GM21825 (cell line): ENCODE measurements at regions not wholly inside any gene's neighbourhood (a gene's known extent, or its start where the extent isn't known, plus 50 kb on each side); places are given as distances from the start of the nearest gene placed in this dataset.

Experiments used
- ATAC-seq: cut with Tn5 transposase; IDR thresholded peaks from one replicate; pipeline ENCODE4 v1.9.1; 2021; ENCODE audit warnings: mild to moderate bottlenecking, moderate library complexity; ENCODE audit not compliant: unreplicated experiment

GRCh38 chr13:95352486-95352885 lies 51.2 kb upstream of the ABCC4 start:
- ATAC-seq = no peak

- ATAC-seq = no peak
Measured at GRCh38 chr13:95354156-95354555, 52.9 kb upstream of the ABCC4 start.

- ATAC-seq = no peak
Measured at GRCh38 chr13:95354680-95355487, 53.6 kb upstream of the ABCC4 start.

GRCh38 chr13:95355494-95355893 lies 54.2 kb upstream of the ABCC4 start:
- ATAC-seq = no peak

- no peak for ATAC-seq
Measured at GRCh38 chr13:95356916-95357315, 55.7 kb upstream of the ABCC4 start.

GRCh38 chr13:95357875-95358274 lies 56.6 kb upstream of the ABCC4 start:
- ATAC-seq = no peak

GRCh38 chr13:95360052-95360451 lies 58.8 kb upstream of the ABCC4 start:
- no peak for ATAC-seq

- ATAC-seq = no peak
Measured at GRCh38 chr13:95360464-95361097, 59.3 kb upstream of the ABCC4 start.

- no peak for ATAC-seq
Measured at GRCh38 chr13:95361686-95362085, 60.4 kb upstream of the ABCC4 start.

- no peak for ATAC-seq
Measured at GRCh38 chr13:95362666-95363065, 61.4 kb upstream of the ABCC4 start.

GRCh38 chr13:95367309-95367843 lies 66.1 kb upstream of the ABCC4 start:
- no peak for ATAC-seq

- ATAC-seq = no peak
Measured at GRCh38 chr13:95368998-95369397, 67.7 kb upstream of the ABCC4 start.

GRCh38 chr13:95375706-95376105 lies 74.5 kb upstream of the ABCC4 start:
- no peak for ATAC-seq

- no peak for ATAC-seq
Measured at GRCh38 chr13:95378603-95379002, 77.4 kb upstream of the ABCC4 start.

- peak; percentile 92 for ATAC-seq
Measured at GRCh38 chr13:95380468-95381211, 79.4 kb upstream of the ABCC4 start.

GRCh38 chr13:95381212-95381527 lies 79.9 kb upstream of the ABCC4 start:
- no peak for ATAC-seq

GRCh38 chr13:95382411-95382810 lies 81.2 kb upstream of the ABCC4 start:
- no peak for ATAC-seq

GRCh38 chr13:95382916-95383315 lies 81.7 kb upstream of the ABCC4 start:
- no peak for ATAC-seq

- ATAC-seq = no peak
Measured at GRCh38 chr13:95385373-95385772, 84.1 kb upstream of the ABCC4 start.

GRCh38 chr13:95385798-95386197 lies 84.5 kb upstream of the ABCC4 start:
- ATAC-seq = no peak

- ATAC-seq = no peak
Measured at GRCh38 chr13:95386370-95386769, 85.1 kb upstream of the ABCC4 start.

- no peak for ATAC-seq
Measured at GRCh38 chr13:95387733-95388207, 86.5 kb upstream of the ABCC4 start.
